Activated CD4-positive, alpha-beta T cell treated with anti-CD3 and anti-CD28 coated beads, Interleukin-2, amount 50 U/mL, for 48 hours (primary cell): ENCODE measurements at regions not wholly inside any gene's neighbourhood (a gene's known extent, or its start where the extent isn't known, plus 50 kb on each side); places are given as distances from the start of the nearest gene placed in this dataset.
"Not testable (repeated sequence)": the region's sequence is repeated elsewhere in the genome, so short reads cannot be mapped to it uniquely, and the experiment has no call there.

Experiments used
- DNase-seq, 2 experiments: peaks; one replicate each; pipeline ENCODE4 v3.0.0-alpha.2; 2020

DNA sequence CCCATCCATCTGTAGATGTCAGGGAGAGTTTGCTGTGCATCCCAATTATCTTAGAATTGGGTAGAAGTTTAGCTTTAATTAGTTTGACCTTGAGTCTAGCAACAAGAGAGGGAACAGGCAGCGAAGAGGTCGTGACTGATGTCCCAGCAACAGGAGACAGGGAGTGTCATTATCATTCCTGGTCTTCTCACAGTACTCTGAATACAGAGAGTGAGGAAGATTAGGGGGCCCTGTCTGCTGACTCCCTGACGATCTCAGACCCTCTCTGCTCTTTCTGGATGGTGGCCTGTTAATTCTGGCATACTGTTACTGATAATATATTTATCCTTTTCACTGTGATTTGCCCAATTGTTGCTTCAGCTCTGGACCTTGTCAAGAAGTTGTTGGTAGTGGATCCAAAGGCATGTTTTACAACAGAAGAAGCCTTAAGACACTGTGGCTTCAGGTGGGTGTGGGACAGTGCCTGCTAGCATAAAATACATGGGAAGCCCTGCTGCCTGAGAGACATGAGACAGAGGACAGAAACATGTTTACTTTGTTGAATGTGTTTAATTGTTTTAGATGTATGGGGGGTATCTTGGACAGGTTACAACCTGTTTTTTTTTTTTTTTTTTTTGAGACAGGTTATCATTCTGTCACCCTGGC lies 256.6 kb downstream of the GOLGA6L6 start:
- DNase-seq = not testable (repeated sequence)

DNA sequence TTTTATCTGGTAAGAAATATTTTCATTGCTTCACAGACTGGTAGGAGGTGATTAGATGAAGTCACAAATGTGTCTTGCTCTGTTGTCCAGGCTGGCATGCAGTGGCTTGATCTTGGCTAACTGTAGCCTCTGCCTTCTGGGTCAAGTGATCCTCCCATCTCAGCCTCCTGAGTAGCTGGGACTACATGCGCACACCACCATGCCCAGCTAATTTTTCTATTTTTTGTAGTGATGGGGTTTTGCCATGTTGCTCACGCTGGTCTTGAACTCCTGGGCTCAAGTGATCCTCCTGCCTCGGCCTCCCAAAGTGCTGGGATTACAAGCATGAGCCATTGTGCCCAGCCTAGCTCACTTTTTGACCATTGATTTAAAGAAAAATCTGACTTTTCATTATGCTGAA lies 257.9 kb downstream of the GOLGA6L6 start:
- DNase-seq = not testable (repeated sequence)

DNA sequence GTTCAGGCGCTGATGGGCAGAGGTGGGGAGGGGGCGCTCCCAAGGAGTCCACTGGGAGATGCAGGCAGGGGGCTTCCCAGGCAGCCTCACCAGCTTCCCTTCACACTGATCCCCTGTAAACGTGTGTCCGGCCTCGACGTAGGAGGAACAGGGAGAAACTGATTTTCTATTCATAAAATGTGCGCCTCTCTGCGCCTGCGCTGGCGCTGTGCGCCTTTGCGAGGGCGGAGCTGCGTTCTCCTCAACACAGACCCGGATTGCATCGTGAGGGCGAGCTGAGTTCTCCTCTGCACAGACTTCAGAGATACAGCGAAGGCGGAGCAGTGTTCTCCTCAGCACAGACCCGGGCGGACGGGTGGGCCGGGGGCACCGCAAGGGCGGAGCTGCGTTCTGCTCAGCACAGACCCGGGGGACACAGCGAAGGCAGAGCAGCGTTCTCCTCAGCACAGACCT lies 259.1 kb downstream of the GOLGA6L6 start:
- DNase-seq = not testable (repeated sequence)

GRCh38 chr15:20281567-20282275 lies 259.9 kb downstream of the GOLGA6L6 start:
- DNase-seq = not testable (repeated sequence)

DNA sequence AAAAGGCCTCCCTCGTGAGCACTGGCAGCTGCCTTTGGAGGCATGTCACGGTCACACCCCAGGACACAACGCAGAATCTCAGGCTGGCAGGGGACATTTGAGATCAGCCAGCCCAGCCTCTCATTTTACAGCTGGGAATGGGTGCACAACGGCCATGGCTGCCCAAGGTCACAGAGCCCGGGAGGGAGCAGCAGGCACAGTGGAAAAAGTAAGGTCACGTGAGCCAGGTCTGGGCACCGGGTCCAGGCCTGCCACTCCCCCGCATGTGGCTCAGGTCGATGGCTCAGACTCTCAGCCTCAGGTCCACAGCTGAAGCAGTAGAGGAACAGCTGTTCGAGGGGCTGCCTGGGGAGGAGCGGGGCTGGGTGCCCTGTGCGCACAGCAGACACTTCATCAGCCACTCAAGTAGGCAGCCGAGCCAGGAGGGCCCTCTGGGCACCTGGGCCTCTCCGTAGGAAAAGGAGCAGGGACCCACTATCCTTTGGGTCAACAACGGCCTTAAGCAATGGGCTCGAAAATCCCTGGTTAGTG lies 260.6 kb downstream of the GOLGA6L6 start:
- DNase-seq = no peak

- DNase-seq = not testable (repeated sequence)
Measured at GRCh38 chr15:20280141-20280932, 261.3 kb downstream of the GOLGA6L6 start.

DNA sequence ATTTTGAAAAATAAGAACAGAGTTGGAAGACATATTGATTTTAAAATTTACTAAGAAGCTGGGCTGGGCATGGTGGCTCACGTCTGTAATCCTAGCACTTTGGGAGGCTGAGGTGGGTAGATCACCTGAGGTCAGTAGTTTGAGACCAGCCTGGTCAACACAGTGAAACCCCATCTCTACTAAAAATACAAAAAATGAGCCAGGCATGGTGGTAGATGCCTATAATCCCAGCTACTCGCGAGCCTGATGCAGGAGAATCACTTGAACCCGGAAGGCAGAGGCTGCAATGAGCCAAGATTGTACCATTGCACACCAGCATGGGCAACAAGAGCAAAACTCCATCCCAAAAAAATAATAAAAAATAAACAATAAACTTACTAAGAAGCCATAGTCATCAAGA lies 262.5 kb downstream of the GOLGA6L6 start:
- DNase-seq = not testable (repeated sequence)

GRCh38 chr15:20278376-20278775 lies 263.2 kb downstream of the GOLGA6L6 start:
- DNase-seq = not testable (repeated sequence)

DNA sequence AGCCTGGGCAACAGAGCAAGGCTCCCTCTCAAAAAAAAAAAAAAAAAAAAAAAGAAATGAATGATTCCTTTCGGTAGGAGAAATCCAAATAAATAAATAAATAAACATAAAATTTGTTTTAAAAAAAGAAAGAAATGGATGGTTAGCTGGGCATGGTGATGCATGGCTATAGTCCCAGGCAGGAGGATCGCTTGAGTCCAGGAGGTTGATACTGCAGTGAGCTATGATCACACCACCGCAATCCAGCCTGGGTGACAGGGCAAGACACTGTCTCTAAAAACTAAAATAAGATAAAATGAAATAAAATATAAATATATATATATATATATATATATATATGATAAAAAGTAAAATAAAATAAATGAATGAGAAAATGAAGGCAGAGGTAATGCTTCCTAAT lies 264.1 kb downstream of the GOLGA6L6 start:
- not testable (repeated sequence) for DNase-seq

GRCh38 chr15:20276312-20277114 lies 265.1 kb downstream of the GOLGA6L6 start:
- not testable (repeated sequence) for DNase-seq

DNA sequence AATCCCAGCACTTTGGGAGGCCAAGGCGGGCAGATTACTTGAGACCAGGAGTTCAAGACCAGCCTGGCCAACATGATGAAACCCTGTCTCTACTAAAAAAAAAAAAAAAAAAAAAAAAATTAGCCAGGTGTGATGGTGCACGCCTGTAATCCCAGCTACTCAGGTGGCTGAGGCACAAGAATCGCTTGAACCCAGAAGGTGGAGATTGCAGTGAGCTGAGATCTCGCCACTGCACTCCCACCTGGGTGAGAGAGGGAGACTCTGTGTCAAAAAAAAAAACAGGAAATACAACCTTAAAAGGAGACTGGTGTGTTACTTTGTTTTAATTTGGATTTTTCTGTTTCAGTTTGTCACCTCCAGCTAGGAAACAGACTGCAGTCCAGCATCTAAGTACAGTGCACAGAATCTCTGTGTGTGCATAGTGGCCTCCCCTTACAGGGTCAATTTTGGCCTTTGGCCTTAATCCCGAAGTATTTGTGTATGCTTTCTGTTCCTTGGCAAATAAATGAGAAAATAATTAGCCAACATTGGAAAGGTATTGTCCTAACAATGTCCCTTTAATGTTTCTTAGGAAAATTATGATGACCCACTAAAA lies 266.1 kb downstream of the GOLGA6L6 start:
- not testable (repeated sequence) for DNase-seq

- no peak for DNase-seq
Measured at GRCh38 chr15:20272422-20273184, 269.0 kb downstream of the GOLGA6L6 start.

- no peak for DNase-seq
Measured at GRCh38 chr15:20271647-20272046, 270.0 kb downstream of the GOLGA6L6 start.

DNA sequence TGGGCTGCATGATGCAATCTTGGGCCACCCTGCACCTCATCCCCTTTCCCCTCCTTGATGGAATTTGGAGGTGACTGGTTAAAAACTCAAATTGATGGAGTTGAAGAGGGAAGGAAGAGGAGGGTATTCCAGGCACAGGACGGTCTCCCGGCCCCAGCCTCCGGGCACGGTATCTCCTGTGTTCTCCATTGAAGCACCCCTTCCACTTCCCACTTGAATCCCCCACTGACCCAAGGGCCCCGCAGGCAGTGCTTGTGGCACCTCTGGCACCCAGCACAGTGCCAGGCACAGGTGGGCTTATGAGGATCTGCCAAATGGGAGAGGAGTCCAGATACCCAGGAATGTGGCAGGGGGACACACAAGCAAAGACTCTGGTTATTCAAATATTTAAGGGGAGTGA lies 271.6 kb downstream of the GOLGA6L6 start:
- DNase-seq = not testable (repeated sequence)

GRCh38 chr15:20267996-20268395 lies 273.6 kb downstream of the GOLGA6L6 start:
- DNase-seq = not testable (repeated sequence)

DNA sequence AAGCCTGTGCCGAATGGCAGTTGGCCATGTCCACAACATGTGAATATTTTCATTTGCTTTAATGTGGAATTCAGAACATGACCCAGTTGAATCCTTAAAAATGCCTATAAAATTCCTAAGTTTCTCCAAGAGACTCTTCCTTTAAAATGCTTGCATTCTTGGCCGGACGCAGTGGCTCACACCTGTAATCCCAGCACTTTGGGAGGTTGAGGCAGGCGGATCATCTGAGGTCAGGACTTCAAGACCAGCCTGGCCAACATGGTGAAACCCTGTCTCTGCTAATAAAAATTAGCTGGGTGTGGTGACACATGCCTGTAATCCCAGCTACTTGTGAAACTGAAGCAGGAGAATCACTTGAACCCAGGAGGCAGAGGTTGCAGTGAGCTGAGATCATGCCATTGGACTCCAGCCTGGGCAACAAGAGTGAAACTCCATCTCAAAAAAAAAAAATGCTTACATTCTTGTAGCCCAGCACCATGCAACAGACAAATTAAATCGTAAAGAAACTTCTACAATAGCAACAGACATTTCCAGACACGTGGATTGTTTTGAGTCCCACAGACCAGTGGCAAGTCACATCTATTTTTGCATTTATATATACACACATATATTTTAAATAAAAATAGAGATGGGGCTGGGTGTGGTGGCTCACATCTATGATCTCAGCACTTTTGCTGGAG lies 274.4 kb downstream of the GOLGA6L6 start:
- DNase-seq = not testable (repeated sequence)

GRCh38 chr15:20265710-20266109 lies 275.9 kb downstream of the GOLGA6L6 start:
- DNase-seq = not testable (repeated sequence)

DNA sequence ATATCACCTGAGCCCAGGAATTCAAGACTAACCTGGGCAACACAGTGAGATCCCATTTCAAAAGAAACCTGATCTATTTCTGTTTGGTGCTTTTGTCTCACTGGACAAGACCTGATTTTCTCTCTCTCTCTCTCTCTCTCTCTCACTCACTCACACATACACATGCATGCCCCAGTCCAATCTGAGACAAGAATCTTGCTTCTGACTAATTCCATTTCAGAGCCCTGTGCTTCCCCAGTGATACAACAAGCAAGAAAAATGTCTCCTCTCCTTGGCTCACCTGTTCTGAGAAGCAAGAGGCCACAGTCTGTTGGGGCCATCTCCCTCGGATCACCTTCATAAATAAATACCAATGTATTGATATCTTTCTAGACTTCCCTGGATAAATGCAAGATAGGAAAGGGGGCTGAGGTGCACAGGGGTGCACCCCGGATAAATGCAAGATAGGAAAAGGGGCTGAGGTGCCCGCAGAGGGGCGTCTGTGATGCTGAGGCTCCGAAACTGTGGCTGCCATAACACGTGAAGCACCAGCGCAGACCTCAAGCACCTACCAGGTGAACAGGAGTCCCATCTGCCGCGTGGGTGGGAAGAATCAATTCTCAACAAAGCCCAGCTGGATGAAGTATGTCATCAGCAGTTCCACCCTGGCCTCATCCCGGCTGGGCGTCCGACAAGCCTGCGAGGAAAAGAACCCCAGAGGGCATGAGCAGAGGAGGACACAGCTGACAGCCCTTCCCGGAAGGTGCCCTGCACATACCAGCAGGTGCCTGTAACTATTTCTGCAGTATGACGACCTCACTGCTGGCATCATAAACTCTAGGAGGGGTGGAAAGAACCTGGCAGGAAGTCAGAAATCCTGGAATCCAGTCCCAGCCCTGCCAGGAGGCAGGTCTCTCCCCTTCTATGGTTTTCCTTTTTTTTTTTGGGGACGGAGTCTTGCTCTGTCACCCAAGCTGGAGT lies 280.0 kb downstream of the GOLGA6L6 start:
- not testable (repeated sequence) for DNase-seq

GRCh38 chr15:20260650-20261049 lies 280.9 kb downstream of the GOLGA6L6 start:
- DNase-seq = not testable (repeated sequence)
